HTR-8/SVneo (cell line): ENCODE measurements at regions not wholly inside any gene's neighbourhood (a gene's known extent, or its start where the extent isn't known, plus 50 kb on each side); places are given as distances from the start of the nearest gene placed in this dataset.
"Not testable (repeated sequence)": the region's sequence is repeated elsewhere in the genome, so short reads cannot be mapped to it uniquely, and the experiment has no call there.

ENCODE experiments used
- DNase-seq: peaks from one replicate; pipeline ENCODE4 v3.0.0; 2011; ENCODE audit warnings: low spot score, mixed read lengths; ENCODE audit not compliant: insufficient read length
- FAIRE-seq: peaks from 2 replicates; lab custom pipeline; 2011; peaks lifted over from hg19 to GRCh38; lab: Jason Lieb, UNC

GRCh38 chr3:73225146-73225855 lies 163.8 kb downstream of the EBLN2 start:
- FAIRE-seq (no peak), DNase-seq (no peak)

DNA sequence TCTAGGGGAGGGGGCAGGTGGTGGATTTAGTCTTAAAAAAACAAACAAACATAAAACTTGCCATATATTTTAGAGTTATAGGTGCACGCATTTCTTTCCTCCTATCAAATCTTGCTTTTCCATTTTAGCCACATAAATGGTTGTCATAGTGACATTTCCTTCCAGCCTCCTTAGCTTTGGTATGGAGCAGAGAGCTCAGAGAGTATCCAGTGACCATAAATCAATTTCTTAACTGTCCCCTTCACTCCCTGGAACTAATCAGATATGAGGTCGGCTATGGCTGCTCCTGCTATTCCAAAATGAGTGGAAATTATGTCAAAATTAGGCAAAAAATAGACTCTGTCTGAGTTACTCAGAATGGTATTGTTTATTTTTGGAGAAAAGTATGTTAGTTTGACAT lies 164.5 kb downstream of the EBLN2 start:
- FAIRE-seq (no peak), DNase-seq (no peak)

GRCh38 chr3:73228000-73228399 lies 166.5 kb downstream of the EBLN2 start:
- no peak for FAIRE-seq
- DNase-seq = no peak

GRCh38 chr3:73228437-73228836 lies 167.0 kb downstream of the EBLN2 start:
- no peak for FAIRE-seq
- no peak for DNase-seq

DNA sequence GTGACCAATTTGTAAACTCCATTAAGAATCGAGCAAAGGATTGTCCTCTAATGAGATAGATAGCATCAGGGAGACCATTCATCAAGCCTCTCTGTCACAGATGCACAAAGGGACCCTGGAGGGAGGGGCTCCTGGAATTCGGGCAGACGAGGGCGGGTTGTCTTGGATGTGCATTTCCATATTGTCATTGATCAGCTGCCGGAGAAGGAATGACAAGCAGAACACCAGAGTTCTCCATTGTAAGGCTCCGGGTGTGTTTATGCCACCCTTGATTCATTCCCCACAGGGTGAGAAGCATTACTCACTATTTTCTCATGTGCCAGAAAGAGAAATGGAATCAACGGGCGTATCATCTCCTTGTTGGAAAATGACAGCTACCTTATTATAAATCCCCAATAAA lies 167.5 kb downstream of the EBLN2 start:
- DNase-seq (no peak), FAIRE-seq (no peak)

DNA sequence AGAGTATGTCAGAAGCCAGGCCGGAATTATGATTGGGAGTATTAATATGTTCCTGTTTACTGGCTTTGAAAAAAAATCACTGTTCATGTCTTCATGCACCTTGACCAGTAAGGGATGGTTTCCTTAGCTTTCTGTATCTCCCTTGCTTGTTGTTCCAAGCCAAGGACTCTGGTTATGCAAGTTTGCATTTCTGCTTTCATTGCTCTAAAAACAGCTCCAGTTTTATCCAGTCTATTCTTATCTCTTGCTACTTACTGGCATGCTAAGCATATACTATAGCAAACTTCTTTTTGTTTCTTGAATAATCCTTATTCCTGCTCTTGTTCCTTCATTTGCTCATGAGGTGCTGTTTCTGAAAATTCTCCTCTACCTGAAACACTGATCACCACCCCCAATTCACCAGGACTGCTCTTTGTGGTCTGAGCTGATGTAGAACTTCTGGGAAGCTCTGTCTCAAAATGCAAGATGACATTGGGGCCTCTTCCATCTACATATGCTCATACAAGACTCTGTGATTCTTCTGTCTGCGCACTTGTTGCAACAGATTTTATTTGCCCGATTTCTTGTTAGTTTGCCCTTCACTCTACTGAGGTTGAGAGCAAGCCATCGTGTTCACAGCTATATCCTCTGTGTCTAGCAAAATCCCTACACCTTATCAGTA lies 173.0 kb downstream of the EBLN2 start:
- DNase-seq (no peak), FAIRE-seq (no peak)

DNA sequence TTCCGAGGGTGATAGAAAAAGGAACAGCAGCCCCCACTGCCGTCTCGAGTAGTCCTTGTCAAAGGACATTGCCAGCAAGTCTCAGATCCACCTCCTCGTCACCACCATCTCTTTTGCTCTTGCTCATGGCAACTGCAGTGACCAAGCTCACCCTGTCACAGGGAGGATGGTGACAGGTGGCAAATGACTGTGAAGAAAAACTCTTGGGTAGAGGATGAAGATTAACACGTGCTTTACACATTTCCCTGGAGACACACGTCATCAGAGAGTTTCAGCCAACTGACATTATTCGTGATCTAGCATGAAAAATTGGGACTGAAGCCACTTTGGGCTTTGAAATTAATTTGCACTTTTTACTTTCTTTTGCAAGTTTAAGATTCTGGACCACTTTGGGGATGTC lies 174.3 kb downstream of the EBLN2 start:
- no peak for DNase-seq
- FAIRE-seq = no peak

GRCh38 chr3:73236867-73237266 lies 175.4 kb downstream of the EBLN2 start:
- DNase-seq = no peak
- no peak for FAIRE-seq

DNA sequence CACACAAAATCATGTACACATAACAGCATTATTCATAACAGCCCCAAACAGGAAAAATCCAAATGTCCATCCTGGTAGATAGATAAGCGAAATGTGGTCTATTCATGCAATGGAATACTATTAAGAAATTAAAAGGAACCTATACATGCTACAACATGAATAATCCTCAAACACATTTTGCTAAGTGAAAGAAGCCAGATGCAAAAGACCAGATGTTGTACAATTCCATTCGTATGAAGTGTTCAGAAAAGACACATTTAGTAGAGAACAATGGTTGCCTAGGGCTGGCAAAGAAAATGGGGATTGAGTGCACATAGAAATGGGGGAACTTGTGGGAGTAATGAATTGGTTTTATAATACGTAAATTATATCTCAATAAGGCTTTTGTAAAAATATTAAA lies 182.3 kb downstream of the EBLN2 start:
- no peak for FAIRE-seq

DNA sequence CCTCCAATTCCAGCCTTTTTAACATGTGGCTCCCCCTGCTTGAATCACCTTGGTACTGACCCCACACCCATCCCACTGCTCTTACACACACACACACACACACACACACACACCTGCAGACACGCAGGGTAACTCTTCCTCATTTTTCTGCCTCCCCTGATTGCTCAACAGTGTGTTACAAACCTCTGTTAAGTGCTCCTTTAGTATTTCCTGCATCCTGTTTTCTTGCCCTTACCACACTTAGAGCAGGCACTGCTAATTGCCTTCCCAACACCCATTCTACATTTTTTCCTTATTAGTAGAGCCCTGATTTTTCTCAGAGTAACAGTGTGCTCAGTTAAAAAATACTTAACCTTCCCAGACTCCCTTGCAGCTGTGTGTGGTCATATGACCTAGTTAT lies 184.0 kb downstream of the EBLN2 start:
- DNase-seq (no peak), FAIRE-seq (no peak)

More for the DNA sequence above, 182.3 kb downstream of the EBLN2 start:
- no peak for DNase-seq

DNA sequence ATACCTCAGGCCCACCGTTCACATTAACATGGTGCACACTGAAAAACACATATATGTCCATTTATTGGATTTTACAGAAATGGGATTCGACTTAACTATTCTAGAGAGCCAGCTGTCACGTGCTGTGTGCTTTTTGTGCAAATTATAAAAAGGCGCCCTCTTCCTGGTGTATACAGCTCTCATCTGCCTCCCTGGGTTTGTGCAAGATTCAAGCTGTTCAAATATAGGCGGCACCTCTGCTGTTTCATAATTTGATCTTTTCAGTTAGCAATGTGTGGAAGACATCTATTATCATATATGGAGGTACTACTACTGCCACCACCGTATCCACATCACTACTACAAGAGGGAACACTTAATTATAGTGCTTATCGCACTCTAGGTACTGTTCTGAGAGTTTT lies 187.6 kb downstream of the EBLN2 start:
- no peak for DNase-seq
- no peak for FAIRE-seq

- FAIRE-seq = no peak
These were observed 192.6 kb downstream of the EBLN2 start for GRCh38 chr3:73254062-73254461.

GRCh38 chr3:73255609-73256029 lies 194.2 kb downstream of the EBLN2 start:
- FAIRE-seq = no peak
- DNase-seq = peak; percentile 18

More at GRCh38 chr3:73254062-73254461, 192.6 kb downstream of the EBLN2 start:
- no peak for DNase-seq

- DNase-seq (no peak), FAIRE-seq (no peak)
These were observed 195.7 kb downstream of the EBLN2 start for GRCh38 chr3:73257186-73257585.

GRCh38 chr3:73258057-73258456 lies 196.6 kb downstream of the EBLN2 start:
- DNase-seq = no peak
- no peak for FAIRE-seq

- DNase-seq (no peak), FAIRE-seq (no peak)
These were observed 197.8 kb downstream of the EBLN2 start for GRCh38 chr3:73259291-73259690.

GRCh38 chr3:73259856-73260255 lies 198.4 kb downstream of the EBLN2 start:
- no peak for DNase-seq
- no peak for FAIRE-seq

DNA sequence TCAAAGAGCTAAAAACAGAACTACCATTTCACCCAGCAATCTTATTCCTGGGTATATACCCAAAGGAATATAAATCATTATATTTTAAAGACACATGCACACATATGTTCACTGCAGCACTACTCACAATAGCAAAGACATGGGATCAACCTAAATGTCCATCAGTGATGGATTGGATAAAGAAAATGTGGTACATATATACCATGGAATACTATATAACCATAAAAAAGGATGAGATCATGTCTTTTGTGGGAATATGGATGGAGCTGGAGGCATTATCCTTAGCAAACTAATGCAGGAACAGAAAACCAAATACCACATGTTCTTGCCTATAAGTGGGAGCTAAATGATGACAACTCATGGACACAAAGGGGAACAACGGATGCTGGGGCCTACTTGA lies 205.1 kb downstream of the EBLN2 start:
- not testable (repeated sequence) for DNase-seq, FAIRE-seq

DNA sequence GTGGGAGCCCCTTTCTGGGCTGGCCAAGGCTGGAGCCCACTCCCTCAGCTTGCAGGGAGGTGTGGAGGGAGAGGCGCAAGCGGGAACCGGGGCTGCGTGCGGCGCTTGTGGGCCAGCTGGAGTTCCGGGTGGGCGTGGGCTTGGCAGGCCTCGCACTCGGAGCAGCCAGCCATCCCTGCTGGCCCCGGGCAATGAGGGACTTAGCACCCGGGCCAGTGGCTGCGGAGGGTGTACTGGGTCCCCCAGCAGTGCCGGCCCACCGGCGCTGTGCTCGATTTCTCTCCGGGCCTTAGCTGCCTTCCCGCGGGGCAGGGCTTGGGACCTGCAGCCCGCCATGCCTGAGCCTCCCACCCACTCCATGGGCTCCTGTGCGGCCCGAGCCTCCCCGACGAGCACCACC lies 207.7 kb downstream of the EBLN2 start:
- not testable (repeated sequence) for FAIRE-seq

GRCh38 chr3:73270839-73271483 lies 209.5 kb downstream of the EBLN2 start:
- no peak for DNase-seq
- FAIRE-seq = no peak

More for the DNA sequence above, 207.7 kb downstream of the EBLN2 start:
- not testable (repeated sequence) for DNase-seq

DNA sequence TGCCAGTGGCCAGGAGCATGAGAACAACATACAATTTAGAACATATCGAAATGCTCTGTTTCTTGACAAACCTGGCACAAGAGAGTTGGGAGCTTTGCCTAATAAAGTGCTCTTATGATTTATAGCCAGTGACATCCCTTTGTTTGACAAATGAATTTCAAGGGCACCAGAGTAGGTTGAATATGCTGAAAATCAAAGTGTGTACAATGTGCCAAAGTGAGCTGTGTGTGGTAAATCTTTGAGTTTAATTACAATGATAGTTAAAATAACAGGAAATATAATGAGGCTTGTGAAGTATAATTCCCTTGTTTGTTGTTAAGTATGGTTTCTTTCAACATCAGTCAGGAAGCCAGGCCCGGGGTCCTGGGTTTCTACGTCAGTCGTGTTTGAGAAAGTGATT lies 211.9 kb downstream of the EBLN2 start:
- no peak for DNase-seq
- no peak for FAIRE-seq
